Effector memory CD4-positive, alpha-beta T cell (primary cell): ENCODE measurements at regions not wholly inside any gene's neighbourhood (a gene's known extent, or its start where the extent isn't known, plus 50 kb on each side); places are given as distances from the start of the nearest gene placed in this dataset.

Experiments
- DNase-seq, 3 donors: peaks; one replicate each; pipeline ENCODE4 v3.0.0-alpha.2; 2020
- H3K27ac ChIP-seq: 2 replicates; pipeline ENCODE4 v1.7.0; 2013; ENCODE audit warnings: mild to moderate bottlenecking, low read length, moderate library complexity; ENCODE audit not compliant: insufficient read depth, poor library complexity, severe bottlenecking
- H3K27me3 ChIP-seq: replicated peaks from 2 replicates; pipeline ENCODE4 v1.7.0; 2013; ENCODE audit warnings: mild to moderate bottlenecking, low read length; ENCODE audit not compliant: insufficient read depth, control insufficient read depth, poor library complexity, severe bottlenecking
- H3K36me3 ChIP-seq: 2 replicates; pipeline ENCODE4 v1.7.0; 2013; ENCODE audit warnings: mild to moderate bottlenecking, low read length, moderate library complexity; ENCODE audit not compliant: control insufficient read depth, insufficient read depth
- H3K4me1 ChIP-seq: 2 replicates; pipeline ENCODE4 v1.7.0; 2013; ENCODE audit warnings: low read length, mild to moderate bottlenecking; ENCODE audit not compliant: control insufficient read depth, insufficient read depth, poor library complexity, severe bottlenecking
- H3K4me3 ChIP-seq: 2 replicates; pipeline ENCODE4 v1.7.0; 2013; ENCODE audit warnings: low read length, low read depth, mild to moderate bottlenecking; ENCODE audit not compliant: insufficient read depth, poor library complexity, severe bottlenecking
- H3K9me3 ChIP-seq: 2 replicates; pipeline ENCODE4 v1.7.0; 2013; ENCODE audit warnings: mild to moderate bottlenecking, low read length, moderate library complexity; ENCODE audit not compliant: control insufficient read depth

DNA sequence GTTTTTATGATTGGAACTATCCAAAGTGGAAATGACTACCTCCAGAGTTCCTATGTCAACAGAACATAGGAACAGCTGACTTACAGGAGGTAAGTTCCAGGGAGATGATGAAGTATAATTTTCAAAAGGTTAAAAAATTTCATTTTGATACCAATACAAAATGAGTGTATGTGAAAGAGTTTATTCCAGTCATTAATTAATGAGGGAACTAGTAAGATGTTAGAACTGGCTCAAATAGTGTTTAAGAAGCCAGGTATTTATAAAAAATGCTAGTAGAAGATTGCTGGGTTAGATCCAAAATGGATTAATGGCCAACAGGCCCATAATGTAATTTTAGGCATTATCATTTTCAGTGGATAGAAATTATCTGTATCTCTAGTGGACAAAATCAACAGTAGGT lies 227.7 kb upstream of the ZBED5 start:
- Histone ChIP-seq H3K36me3 (no peaks in the 10 kb centered on the region), H3K4me1 (no peaks in the 10 kb centered on the region), H3K4me3 (no peak overlapping the region), H3K27me3 (no peaks in the 10 kb centered on the region), H3K9me3 (no peaks in the 10 kb centered on the region), H3K27ac (no peak overlapping the region)
- no peak for DNase-seq

- Histone ChIP-seq H3K9me3 (no peaks in the 10 kb centered on the region), H3K4me1 (no peaks in the 10 kb centered on the region), H3K4me3 (no peak overlapping the region), H3K27me3 (no peaks in the 10 kb centered on the region), H3K36me3 (no peaks in the 10 kb centered on the region), H3K27ac (no peak overlapping the region)
- DNase-seq: no peak
These were observed 226.5 kb upstream of the ZBED5 start for GRCh38 chr11:11084337-11084736.

DNA sequence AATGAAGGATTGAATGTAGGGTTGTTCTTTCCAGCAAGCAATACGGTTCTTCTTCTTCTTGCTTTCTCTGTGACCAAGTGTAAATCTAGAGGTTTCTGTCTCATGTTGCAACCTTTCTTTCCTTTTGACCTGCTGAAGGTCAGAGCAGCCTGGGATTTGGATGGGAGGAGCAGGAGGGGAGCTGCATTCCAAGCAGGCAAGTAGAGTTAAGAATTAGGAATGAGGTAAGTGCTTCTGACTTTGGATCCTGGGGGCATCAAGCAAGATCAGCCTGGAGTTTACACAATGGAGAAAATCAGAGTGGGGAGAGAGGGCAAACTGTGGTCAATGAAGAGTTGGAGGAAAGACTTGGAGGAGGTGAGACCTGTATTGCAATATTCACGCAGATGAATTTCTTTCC lies 225.6 kb upstream of the ZBED5 start:
- DNase-seq: no peak
- Histone ChIP-seq H3K9me3 (no peaks in the 10 kb centered on the region), H3K4me1 (no peaks in the 10 kb centered on the region), H3K36me3 (no peaks in the 10 kb centered on the region), H3K27ac (no peak overlapping the region), H3K27me3 (no peaks in the 10 kb centered on the region), H3K4me3 (no peak overlapping the region)

DNA sequence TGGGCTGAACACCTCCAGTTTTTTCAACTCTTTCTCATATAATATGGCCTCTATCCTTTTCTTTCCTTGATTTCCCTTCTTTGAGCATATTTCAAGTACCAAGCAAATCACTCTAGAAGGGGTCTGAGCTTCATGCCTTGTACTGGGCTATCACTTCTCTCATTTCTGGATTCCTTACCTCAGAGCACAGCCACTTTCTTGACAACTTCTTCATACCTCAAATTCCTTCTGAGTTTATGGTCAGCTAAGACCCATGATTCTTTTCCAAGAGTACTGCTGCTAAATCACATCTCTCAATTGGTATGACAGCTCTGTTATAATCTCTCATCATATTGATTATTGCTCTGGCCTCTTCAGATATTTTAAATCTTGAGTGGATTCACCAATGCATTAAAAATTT lies 224.8 kb upstream of the ZBED5 start:
- Histone ChIP-seq H3K4me3 (no peak overlapping the region), H3K9me3 (no peaks in the 10 kb centered on the region), H3K27ac (no peak overlapping the region), H3K27me3 (no peaks in the 10 kb centered on the region), H3K36me3 (no peaks in the 10 kb centered on the region), H3K4me1 (no peaks in the 10 kb centered on the region)
- DNase-seq: no peak

DNA sequence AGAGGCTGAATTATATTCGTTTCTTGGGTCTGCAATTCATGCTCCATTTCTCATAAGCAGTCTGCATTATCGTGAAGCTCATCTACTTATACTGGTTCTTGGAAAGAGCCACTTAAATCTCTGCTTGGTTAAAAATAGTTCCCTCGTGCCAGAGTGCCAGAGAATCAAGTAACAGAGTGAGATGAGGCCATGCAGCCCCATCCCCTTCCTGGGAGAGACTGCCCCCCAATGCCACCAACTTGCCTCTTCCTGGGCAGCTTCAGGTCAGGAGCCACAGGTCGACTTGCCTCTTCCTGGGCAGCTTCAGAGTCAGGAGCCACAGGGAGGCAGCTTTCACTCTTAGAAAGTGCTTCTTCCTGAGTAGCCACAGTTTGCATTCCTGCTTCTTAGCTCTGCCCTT lies 223.9 kb upstream of the ZBED5 start:
- H3K4me1 ChIP-seq: no peaks in the 10 kb centered on the region
- H3K9me3 ChIP-seq: no peaks in the 10 kb centered on the region
- H3K27me3 ChIP-seq: no peaks in the 10 kb centered on the region
- no peak for DNase-seq
- no peak overlapping the region for H3K27ac ChIP-seq
- no peak overlapping the region for H3K4me3 ChIP-seq
- H3K36me3 ChIP-seq: no peaks in the 10 kb centered on the region

GRCh38 chr11:11081288-11081687 lies 223.4 kb upstream of the ZBED5 start:
- Histone ChIP-seq H3K36me3 (no peaks in the 10 kb centered on the region), H3K4me1 (no peaks in the 10 kb centered on the region), H3K9me3 (no peaks in the 10 kb centered on the region), H3K27me3 (no peaks in the 10 kb centered on the region), H3K4me3 (no peak overlapping the region), H3K27ac (no peak overlapping the region)
- DNase-seq: no peak

DNA sequence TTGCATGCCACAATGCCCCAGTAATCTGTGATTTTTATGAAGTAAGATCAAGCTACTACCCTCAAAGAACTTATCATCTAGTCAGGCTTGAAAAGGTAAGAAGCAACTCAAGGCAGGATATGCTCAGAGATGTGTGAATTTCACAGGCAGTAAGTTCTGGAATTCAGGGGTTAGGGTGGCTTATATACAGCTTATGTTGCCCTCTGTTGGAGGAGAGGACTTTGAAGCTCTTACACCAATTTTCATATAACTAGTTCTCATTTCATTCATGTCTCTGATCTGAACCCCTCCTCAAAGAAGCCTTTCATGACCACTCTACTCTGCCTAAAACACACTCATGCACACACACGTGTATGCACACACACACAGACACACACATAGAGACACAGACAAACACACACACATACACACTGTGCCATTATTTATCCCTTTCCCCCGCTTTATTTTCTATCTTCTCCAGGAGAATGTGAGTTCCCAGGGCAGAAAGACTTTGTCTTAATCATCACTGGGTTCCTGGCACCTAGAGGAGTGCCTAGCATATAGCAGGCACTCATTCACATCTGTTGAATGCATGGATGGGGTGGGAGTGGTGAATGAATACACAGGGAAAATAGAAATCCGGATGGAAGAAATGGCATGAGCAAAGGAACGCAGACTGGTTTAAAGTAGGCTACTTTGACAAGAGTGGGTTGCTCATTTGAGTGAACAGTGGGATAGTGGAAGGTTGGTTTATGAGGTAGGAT lies 220.7 kb upstream of the ZBED5 start:
- DNase-seq: no peak
- no peaks in the 10 kb centered on the region for H3K27me3 ChIP-seq
- H3K27ac ChIP-seq: no peak overlapping the region
- no peaks in the 10 kb centered on the region for H3K36me3 ChIP-seq
- no peaks in the 10 kb centered on the region for H3K9me3 ChIP-seq
- no peak overlapping the region for H3K4me3 ChIP-seq
- no peaks in the 10 kb centered on the region for H3K4me1 ChIP-seq

DNA sequence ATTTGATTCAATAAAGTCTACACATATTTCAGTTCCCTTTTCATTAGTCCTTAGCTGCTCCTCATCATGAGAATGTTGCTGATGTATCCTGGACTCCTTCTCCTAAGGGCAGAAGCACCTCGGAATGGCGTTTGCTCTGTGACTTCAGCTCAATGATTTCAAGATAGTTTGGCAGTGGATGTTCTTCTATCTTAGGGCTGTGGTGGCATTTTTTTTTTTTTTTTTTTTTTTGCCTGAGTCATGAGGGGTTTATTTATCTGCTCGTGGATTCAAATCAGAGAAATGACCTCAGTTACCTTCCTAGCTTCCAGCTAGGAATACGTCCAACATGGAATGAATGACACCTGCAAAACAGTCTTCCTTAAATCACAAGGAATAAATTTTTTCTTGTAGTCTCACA lies 220.0 kb upstream of the ZBED5 start:
- no peaks in the 10 kb centered on the region for H3K4me1 ChIP-seq
- no peak overlapping the region for H3K27ac ChIP-seq
- no peak for DNase-seq
- H3K4me3 ChIP-seq: no peak overlapping the region
- no peaks in the 10 kb centered on the region for H3K27me3 ChIP-seq
- H3K9me3 ChIP-seq: no peaks in the 10 kb centered on the region
- H3K36me3 ChIP-seq: no peaks in the 10 kb centered on the region

- Histone ChIP-seq H3K4me1 (no peaks in the 10 kb centered on the region), H3K27me3 (no peaks in the 10 kb centered on the region), H3K4me3 (no peak overlapping the region), H3K36me3 (no peaks in the 10 kb centered on the region), H3K9me3 (no peaks in the 10 kb centered on the region), H3K27ac (no peak overlapping the region)
- DNase-seq: no peak
These were observed 219.0 kb upstream of the ZBED5 start for GRCh38 chr11:11076879-11077278.

- no peaks in the 10 kb centered on the region for H3K9me3 ChIP-seq
- DNase-seq: no peak
- H3K36me3 ChIP-seq: no peaks in the 10 kb centered on the region
- H3K4me1 ChIP-seq: no peaks in the 10 kb centered on the region
- no peak overlapping the region for H3K27ac ChIP-seq
- H3K4me3 ChIP-seq: no peak overlapping the region
- no peaks in the 10 kb centered on the region for H3K27me3 ChIP-seq
These were observed 218.4 kb upstream of the ZBED5 start for GRCh38 chr11:11076276-11076675.
